IPS-NIHi7 (cell line): ENCODE measurements at regions not wholly inside any gene's neighbourhood (a gene's known extent, or its start where the extent isn't known, plus 50 kb on each side); places are given as distances from the start of the nearest gene placed in this dataset.
"Not testable (repeated sequence)": the region's sequence is repeated elsewhere in the genome, so short reads cannot be mapped to it uniquely, and the experiment has no call there.

Experiments
- DNase-seq: peaks from one replicate; pipeline ENCODE4 v3.0.0; 2012; ENCODE audit warnings: mixed read lengths; ENCODE audit errors: extremely low spot score

DNA sequence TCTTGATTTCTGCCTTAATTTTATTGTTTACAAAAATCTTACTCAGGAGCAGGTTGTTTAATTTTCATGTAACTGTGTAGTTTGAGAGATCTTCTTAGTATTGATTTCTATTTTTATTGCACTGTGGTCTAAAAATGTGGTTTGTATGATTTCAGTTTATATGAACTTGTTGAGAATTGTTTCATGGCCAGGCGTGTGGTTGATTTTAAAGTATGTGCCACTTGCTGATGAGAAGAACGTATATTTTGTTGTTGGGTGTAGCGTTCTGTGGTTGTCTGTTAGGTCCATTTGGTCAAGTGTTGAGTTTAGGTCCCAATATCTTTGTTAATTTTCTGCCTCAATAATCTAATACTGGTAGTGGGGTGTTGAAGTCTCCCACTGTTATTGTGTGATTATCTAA is 996.8 kb downstream of the PCDH19 start:
- DNase-seq, result no peak

DNA sequence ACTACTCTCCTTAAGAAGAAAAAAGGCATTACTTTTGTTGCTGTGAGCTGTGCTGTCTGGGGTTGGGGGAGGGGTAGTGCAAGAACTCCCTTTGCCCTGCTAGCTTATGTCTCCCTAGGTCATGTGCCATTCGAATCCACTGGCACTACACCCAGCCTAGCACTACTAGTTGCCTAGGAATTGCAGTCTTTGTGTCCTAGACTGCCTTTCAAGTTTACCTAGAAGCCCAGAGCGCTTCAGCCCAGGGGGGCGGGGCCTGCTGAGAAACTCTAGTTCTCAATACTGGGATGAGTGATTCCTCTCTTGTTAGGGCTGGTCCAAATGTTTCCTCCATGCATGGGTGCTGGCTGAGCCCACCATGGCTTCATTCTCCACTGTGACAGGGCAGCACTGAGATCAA is 1011.5 kb downstream of the PCDH19 start:
- DNase-seq, result peak; percentile 10

DNA sequence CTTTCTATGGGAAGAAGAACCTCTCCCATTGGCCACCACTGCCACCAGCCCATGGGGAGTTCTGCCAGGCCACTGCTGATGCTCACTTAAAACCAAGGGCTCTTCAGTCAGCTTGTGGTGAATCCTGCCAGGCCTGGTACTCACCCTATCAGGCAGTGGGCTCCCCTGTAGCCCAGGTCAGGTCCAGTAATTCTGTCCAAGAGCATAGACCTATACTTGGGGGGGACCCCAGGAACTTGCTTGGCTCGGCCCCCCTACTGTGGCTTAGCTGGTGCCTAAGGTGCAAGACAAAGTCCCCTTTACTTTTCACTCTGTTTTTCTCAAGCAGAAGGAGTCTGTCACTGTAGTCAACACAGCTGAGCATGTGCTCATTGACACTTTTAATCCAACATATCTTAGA is 1012.2 kb downstream of the PCDH19 start:
- DNase-seq, result no peak

DNA sequence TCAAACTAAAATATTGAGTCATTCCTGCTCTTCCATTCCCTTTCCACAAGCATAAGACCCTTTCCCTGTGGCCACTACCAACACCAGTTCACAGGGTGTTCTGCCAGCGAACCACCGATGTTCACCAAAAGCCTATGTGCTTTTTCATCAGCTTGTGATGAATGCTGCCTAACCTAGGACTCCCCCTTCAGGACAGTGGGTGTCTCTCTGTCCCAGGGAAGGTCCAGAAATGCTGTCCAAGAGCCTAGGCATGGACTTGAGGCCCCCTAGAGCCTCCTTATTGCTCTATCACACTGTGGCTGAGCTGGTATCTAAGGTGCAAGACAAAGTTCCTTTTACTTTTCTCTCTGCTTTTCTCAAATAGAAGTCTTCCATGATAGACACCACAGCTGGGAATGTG is 1015.6 kb downstream of the PCDH19 start:
- peak; percentile 46 for DNase-seq

DNA sequence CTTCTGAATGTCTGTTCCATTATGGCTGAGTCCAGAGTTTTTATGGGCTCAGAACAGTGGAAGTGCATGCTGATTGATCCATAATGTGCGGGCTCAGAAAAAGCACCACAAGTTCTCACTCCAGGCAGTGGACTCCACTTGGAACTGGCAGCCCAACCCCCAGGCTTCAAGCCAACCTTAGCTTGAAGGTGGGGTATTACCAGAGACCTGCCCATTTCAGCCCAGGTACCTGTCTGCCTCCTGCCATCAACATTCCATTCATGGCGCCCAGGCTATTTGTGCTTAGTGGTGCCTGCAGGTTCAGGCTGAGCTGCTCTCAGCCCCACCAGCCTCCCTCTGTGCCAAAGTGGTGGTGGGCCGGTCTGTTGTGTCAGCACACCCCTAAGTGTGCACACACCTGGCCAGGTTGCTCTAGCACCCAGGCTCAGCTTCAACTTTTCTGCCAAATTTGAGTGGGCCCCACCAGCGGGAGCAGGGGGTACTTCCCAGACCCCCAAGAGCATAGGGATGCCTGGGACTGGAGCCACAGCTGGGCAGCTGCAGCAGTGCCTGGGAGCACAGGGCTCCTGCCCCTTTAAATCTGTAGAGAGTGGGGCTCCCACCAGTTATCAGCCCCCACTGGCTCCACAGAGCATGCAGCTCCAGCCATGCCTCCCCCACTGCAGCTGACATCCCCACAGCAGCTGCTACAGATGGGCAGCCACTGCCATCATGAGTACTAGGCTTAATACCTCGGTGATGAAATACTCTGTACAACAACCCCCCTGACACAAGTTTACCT is 1025.3 kb downstream of the PCDH19 start:
- DNase-seq, result no peak

DNA sequence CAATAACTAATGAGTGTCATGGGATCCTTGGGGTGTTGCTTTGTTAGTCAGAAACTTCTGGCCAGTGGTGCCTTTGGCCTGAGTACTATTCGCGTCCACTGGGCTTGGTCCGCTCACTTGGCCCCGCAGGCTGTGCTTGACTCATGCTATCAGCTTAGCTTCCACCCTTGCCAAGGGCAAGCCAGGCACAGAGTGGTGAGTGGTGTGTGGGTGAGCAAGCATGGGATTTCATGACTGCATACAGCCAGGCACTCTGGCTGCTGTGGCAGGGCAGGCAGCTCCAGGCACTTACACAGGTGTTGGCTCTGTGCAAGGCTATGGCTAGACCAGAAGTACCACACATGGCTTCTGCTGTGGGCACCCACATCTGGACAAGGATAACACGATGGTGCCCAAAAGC is 1026.3 kb downstream of the PCDH19 start:
- no peak for DNase-seq

DNA sequence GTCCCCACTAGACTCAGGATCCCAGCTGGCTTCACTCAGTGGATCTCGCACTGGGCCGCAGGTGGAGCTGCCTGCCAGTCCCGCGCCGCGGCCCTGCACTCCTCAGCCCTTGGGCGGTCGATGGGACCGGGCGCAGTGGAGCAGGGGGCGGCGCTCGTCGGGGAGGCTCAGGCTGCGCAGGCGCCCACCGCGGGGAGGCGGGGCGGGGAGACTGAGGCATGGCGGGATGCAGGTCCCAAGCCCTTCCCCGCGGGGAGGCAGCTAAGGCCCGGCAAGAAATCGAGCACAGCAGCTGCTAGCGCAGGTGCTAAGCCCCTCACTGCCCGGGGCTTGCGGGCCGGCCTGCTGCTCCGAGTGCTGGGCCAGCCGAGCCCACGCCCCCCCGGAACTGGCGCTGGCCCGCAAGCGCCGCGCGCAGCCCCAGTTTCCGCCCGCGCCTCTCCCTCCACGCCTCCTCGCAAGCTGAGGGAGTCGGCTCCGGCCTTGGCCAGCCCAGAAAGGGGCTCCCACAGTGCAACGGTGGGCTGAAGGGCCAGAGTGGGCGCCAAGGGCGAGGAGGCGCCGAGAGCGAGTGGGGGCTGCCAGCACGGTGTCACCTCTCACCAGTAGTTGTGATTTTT is 1038.0 kb downstream of the PCDH19 start:
- no peak for DNase-seq

DNA sequence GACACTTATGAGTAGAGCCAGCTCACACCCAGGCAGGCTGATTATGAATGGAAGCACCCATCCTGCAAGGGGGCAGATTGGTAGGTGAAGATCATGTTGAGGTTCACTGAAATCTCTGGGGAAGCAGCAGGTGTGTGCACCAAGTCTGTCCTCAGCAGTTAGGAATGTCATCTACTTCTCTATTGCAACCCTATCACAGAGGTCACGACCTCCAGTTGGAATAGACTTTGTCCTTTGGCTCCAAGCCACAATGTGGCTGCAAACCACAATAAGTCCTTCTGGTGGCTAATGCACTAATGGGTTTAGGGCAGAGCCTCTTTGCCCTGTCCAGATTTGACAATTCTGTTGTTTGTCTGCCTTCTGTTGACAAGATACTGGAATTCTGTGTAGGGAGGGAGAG is 1056.7 kb downstream of the PCDH19 start:
- DNase-seq, result no peak

DNA sequence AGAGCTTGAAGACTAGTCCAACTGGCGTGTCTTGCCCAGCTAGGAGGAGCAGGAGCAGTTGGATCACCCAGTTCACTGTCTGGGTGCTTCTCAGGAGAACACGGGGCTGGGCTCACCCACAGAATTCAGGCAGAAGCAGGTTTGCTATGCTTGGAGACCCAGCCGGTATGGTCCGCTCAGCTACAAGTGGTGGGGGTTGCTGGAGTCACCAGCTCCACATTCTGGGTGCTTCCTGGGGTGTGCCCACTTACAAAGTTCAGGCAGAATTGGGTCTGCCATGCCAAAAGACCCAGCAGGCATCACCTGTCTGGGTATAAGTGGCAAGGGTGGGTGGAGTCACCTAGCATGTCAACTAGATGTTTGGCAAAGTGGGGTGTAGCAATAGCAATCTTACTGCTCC is 1061.8 kb downstream of the PCDH19 start:
- no peak for DNase-seq

DNA sequence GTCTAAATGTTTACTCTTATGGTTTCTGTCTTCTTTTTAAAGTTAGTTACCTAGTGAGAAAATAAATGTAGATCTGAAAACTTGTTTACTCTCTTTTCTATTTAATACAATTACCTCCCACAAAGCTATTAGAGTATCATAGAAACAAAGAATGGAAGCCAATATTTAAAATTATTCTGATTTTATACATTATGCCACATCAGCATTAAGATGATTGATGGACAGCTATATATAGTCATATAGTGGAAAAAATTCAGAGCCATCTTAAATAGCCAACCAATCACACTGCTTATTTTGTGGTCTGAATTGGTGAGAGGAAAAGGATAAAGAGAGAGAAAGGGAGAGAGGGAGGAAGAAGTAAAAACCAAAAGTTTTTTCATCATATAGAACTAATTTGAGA is 1101.8 kb downstream of the PCDH19 start:
- DNase-seq, result no peak

DNA sequence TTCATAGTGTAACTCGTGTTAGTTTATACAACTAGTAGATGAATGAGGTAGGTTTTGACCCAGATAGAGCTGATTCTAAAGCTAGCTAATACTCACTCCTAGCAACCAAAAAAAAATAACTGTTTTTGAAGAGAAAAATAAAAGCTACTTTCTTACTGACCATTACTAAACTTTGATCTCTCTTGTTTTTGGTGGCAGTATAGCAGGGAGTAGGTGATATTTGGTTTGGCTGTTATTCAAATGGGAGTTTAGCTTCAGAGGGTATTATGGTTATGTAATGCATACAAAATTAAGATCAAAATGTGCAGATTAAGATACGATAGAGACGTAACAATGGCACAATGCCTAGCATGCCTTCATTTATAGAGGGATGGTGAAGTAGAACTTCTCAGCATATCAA is 1104.5 kb downstream of the PCDH19 start:
- DNase-seq, result no peak

DNA sequence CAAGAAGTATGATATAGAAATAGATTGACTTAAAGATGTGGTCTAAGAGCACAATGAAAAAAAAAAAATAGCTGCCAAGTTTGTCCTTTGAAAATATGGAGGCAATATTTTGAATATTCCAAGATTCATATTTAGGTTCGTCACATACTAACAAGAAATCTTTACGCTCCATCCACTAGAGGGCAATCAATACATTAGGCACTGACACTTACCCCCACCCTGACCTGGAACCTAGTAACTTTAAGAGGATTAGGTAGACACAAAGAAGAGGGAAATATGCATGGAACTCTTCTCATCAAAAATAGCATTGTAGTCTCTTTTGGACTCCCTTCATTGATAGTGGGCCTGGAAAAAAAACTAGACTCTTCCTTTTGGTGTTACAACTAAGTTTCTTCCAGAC is 1108.1 kb downstream of the PCDH19 start:
- peak; percentile 30 for DNase-seq

DNA sequence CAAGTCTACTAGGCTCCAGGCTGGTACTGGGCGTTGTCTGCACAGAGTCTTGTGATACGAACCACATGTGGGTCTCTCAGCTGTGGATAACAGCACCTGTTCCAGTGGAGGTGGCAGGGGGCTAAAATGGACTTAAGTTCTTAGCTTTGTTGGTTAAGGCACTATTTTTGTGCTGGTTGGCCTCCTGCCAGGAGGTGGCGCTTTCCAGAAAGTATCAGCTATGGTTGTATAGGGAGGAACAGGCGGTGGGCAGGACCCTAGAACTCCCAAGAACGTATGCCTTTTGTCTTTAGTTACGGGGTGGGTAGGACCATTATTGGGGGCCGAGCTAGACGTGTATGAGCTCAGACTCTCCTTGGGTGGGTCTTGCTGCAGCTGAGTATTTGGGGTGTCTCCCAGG is 1138.4 kb downstream of the PCDH19 start:
- DNase-seq, result no peak

DNA sequence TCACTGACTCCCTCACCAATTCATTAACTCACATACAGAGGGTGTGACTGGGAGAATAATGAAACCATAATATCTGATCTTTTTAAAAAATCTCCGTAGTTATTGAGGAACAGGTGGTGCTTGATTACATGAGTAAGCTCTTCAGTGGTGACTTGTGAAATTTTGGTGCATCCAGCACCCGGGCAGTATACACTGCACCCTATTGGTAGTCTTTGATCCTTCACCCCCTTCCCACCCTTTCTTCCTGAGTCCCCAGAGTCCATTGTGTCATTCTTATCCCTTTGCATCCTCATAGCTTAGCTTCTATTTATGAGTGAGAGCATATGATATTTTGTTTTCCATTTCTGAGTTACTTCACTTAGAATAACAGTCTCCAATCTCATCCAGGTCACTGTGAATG is 1143.8 kb downstream of the PCDH19 start:
- no peak for DNase-seq

DNA sequence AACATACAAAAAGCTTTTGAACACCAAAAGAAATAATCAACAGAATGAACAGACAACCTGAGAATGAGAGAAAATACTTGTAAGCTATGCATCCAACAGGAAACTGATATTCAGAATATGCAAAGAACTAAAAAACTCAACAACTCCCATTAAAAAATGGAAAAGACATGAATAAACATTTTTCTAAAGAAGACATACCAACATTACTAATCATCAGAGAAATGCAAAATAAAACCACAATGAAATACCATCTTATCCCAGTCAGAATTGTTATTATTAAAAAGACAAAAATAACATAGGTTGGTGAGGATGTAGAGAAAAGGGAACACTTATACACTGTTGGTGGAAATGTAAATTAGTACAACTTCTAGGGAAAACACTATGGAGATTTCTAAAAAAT is 1161.9 kb downstream of the PCDH19 start:
- DNase-seq, result no peak

DNA sequence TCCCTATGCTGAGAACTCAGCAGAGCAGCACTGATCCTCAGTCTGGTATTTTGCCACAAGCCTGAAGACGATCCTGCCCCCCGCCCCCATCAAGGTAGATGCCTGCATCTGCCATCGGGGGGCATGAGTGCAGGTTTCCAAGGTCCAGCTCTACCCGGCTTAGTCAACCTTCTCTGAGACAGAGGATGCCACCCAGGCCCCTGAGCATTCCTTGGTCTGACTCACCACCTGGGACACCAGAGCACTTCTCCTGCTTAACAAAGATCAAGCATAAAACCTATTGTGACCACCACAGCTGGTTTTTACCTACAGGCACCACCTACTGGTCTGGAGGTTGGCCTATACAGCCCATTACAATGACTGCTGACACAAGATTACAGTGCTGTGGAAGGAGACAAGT is 1168.1 kb downstream of the PCDH19 start:
- DNase-seq, result peak; percentile 72

DNA sequence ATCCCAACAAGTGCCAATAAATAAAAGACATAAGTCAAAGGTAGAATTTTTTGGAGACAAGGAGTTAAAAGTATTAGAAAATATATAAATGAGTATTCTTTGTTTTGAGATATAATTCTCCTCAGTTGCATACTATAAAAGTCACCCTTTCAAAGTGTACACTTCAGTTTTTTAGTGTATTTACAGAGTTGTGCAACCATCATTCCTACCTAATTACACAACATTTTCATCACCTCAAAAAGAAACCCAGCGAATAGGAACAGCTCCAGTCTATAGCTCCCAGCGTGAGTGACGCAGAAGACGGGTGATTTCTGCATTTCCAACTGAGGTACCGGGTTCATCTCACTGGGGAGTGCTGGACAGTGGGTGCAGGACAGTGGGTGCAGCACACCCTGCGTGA is 1175.7 kb downstream of the PCDH19 start:
- DNase-seq, result not testable (repeated sequence)

DNA sequence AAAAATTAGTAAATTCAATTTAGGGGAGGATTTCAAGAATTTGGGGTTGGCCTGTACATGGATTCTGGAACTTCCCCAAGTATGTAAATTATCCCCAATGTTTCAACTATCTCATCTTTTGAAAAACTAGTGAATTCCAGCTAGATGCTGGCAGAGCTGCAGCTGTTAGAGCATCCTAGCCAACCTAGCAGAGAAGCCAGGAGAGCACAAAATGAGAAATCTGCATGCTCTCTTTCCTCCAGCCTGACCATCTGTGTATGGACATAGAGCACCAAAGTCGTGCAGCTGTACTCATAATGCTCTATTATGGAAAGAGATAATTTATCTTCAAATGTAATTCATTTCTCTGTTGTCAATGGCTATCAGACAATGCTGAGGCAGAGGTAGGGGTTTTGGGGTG is 1217.7 kb downstream of the PCDH19 start:
- DNase-seq, result no peak

DNA sequence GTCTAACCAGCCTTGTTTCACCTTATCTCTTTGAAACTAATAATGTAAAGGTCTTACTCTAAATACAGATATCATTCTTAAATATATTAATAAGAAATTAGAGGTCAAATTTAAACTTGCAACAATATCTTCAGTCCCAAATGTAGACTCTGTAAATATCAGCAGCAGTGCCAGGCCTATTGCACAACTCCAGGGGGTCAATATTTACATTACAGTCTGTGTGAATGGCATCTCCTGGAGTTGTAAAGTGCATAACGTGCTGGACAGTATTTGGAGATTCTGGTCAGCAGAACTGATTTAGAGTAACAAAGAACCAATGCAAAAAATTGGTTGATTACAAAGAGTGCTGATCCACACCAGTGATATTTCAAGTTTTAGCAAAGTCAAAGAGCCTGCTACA is 1225.9 kb downstream of the PCDH19 start:
- DNase-seq, result no peak

DNA sequence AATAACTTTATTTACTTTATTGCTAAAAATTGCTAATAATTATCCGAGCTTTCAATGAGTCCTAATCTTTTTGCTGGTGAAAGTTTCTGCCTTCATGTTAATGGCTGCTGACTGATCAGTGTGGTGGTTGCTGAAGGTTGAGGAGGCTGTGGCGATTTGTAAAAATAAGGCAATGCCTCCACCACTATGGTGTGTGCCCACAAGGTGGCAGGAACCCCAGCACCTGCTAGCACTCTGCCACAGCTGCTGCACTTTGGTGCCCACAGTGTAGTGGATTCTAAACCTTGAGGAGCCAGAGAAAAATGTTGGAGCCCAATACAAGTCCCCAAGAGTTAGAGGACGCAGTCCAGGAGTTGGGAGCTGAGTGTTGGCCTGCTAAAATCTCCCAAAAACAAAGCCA is 1237.1 kb downstream of the PCDH19 start:
- no peak for DNase-seq

DNA sequence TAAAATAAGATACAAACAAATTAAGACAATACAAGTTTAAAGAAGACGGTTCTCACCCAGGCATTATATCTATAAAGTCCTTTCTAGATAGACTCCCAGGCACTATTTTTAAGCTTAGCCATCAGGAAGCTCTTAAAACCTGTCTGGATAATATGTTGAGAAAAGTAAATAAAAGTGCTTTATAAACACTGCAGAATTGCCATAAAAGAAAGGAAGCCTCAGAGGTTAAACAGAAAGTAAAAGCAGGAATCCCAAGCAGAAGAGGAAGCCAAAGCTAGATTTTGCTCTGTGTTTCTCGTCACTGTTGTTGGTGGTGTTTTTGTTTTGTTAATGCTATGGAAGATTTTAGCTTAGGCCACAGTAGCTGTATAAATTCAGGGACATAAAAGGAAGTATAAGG is 1267.3 kb downstream of the PCDH19 start:
- DNase-seq, result no peak

DNA sequence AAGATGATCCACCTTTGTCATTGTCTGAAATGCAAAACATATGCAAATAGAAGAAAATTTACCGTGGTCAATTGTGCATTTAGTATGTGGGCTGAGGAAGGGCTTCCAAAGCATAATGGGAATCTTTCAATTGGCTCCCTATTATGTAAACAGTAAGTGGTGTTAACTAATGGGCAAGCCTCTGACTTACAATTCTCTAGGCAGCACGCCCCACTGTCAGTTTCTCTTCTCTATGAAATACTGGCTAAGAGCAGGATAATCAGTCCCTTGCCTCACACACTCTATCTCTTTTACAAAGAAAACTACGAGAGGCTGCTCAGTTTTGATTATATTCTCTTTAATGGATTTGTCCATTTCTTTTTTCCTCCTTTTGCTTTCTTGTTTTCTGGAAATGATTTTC is 1272.6 kb downstream of the PCDH19 start:
- DNase-seq, result no peak

DNA sequence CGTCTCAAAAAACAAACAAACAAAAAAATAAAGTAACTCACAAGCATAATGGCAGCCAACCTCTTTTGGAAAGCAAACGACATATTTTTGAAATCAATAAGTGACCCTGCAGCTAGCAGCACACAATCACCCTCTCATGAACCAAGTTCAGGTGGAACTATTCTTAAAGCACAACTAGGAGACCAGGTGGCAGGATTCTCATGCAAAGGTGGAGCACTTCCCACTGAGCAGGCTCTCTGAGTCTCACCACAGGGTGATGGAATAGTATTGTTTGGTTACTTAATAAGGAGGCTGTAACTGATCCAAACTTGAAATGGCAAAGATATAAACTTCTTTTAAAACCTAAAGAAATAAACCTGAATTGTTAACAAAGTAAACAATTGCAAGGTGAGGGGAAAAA is 1293.1 kb downstream of the PCDH19 start:
- DNase-seq, result peak; percentile 18
